CD4-positive, alpha-beta T cell (primary cell): ENCODE measurements at regions not wholly inside any gene's neighbourhood (a gene's known extent, or its start where the extent isn't known, plus 50 kb on each side); places are given as distances from the start of the nearest gene placed in this dataset.

Experiments used
- ATAC-seq: fragments of 200-7000 bp; cut with Tn5 transposase; one replicate; pipeline ENCODE4 v1.10.0; 2022; ENCODE audit warnings: mild to moderate bottlenecking; ENCODE audit not compliant: poor library complexity
- CTCF ChIA-PET: fragments of 350-600 bp; sonication (Branson Sonifier 250); formaldehyde crosslinking; loops from one replicate; lab custom pipeline; 2021; ENCODE audit warnings: antibody characterized with exemption, inconsistent platforms; lab: Charles Lee
- POLR2A ChIA-PET: fragments of 350-600 bp; sonication (Branson Sonifier 250); formaldehyde crosslinking; loops from one replicate; lab custom pipeline; 2021; ENCODE audit warnings: antibody characterized with exemption, inconsistent platforms; lab: Charles Lee
- DNase-seq, 14 experiments: peaks; one replicate each; pipeline ENCODE4 v3.0.0-alpha.2; 2013 to 2020; ENCODE audit warnings: mixed read lengths in 2 of 14
- H3K27ac ChIP-seq, 2 donors: one replicate each; pipeline versions ENCODE4 v1.5.1 to v1.7.0; 2013; ENCODE audit warnings: low read length in 2 of 2, low read depth in 1 of 2, mild to moderate bottlenecking in 1 of 2
- H3K27me3 ChIP-seq, 2 experiments: 1 replicate in 1 of 2; 2 replicates in 1 of 2; pipeline versions ENCODE4 v1.6.1 to v1.7.0; 2013; ENCODE audit warnings: low read length in 2 of 2, control low read depth in 1 of 2, mild to moderate bottlenecking in 1 of 2, moderate library complexity in 1 of 2; ENCODE audit not compliant: insufficient read depth in 2 of 2, control insufficient read depth in 1 of 2
- H3K36me3 ChIP-seq: one replicate; pipeline ENCODE4 v1.6.1; 2013; ENCODE audit warnings: low read length, control low read depth; ENCODE audit not compliant: insufficient read depth
- H3K4me1 ChIP-seq: one replicate; pipeline ENCODE4 v1.6.1; 2013; ENCODE audit warnings: low read length, control low read depth; ENCODE audit not compliant: insufficient read depth
- H3K4me3 ChIP-seq: one replicate; pipeline ENCODE4 v1.5.1; 2013; ENCODE audit warnings: mild to moderate bottlenecking, low read length, moderate library complexity
- H3K9me3 ChIP-seq, 2 experiments: 1 replicate in 1 of 2; 2 replicates in 1 of 2; pipeline versions ENCODE4 v1.6.1 to v1.7.0; 2013; ENCODE audit warnings: low read length in 2 of 2, mild to moderate bottlenecking in 2 of 2, control low read depth in 1 of 2, moderate library complexity in 1 of 2; ENCODE audit not compliant: control insufficient read depth in 1 of 2, insufficient read depth in 1 of 2
- H3K27ac Mint-ChIP-seq: one replicate; pipeline ENCODE4 v1.8.0; 2020; ENCODE audit warnings: mixed read lengths
- H3K27me3 Mint-ChIP-seq: one replicate; pipeline ENCODE4 v1.8.0; 2021; ENCODE audit warnings: mixed read lengths
- H3K36me3 Mint-ChIP-seq: one replicate; pipeline ENCODE4 v1.8.0; 2021; ENCODE audit warnings: low read depth, mixed read lengths
- H3K4me1 Mint-ChIP-seq: one replicate; pipeline ENCODE4 v1.8.0; 2021; ENCODE audit warnings: low read depth, mixed read lengths
- H3K4me3 Mint-ChIP-seq: one replicate; pipeline ENCODE4 v1.8.0; 2020; ENCODE audit warnings: mild to moderate bottlenecking, mixed read lengths
- H3K9me3 Mint-ChIP-seq: one replicate; pipeline ENCODE4 v1.8.0; 2020; ENCODE audit warnings: mixed read lengths
- CTCF ChIP-seq: fragments of 200-600 bp; IDR thresholded peaks from one replicate; pipeline ENCODE4 v1.8.0; 2022; ENCODE audit warnings: antibody characterized with exemption, mild to moderate bottlenecking
- intact Hi-C, 2 experiments: fragments of 100-400 bp; cut with DNase I in 1 of 2; cut with micrococcal nuclease in 1 of 2; formaldehyde crosslinking; loops; one replicate each; pipeline versions ENCODE4 v1.15.1 to v1.9.0; 2023 to 2025; cut with DNase I, micrococcal nuclease

GRCh38 chr1:72412286-72412685 is 129.9 kb upstream of the NEGR1 start:
- H3K27me3 Mint-ChIP-seq = no peaks in the 10 kb centered on the region
- Histone ChIP-seq H3K4me1 (no peaks in the 10 kb centered on the region), H3K36me3 (no peaks in the 10 kb centered on the region), H3K4me3 (no peak overlapping the region), H3K9me3 (no peaks in the 10 kb centered on the region), H3K27me3 (no peaks in the 10 kb centered on the region), H3K27ac (no peak overlapping the region)
- no peak for ATAC-seq
- no peak for TF ChIP-seq CTCF
- no peaks in the 10 kb centered on the region for H3K9me3 Mint-ChIP-seq
- H3K36me3 Mint-ChIP-seq = no peaks in the 10 kb centered on the region
- no peak overlapping the region for H3K27ac Mint-ChIP-seq
- no peak overlapping the region for H3K4me3 Mint-ChIP-seq
- H3K4me1 Mint-ChIP-seq = no peaks in the 10 kb centered on the region
- ChIA-PET CTCF (interaction anchor here (0.7 kb wide), 1 partner anchor 9 kb away, joined by 4 read pairs; no protein-coding TSS in a partner anchor), POLR2A (no interaction called here)
- intact Hi-C loops = no loop called here
- no peak for DNase-seq

GRCh38 chr1:72399807-72400206 is 117.5 kb upstream of the NEGR1 start:
- H3K4me3 Mint-ChIP-seq = no peak overlapping the region

GRCh38 chr1:72397786-72398185 is 115.4 kb upstream of the NEGR1 start:
- no peak for TF ChIP-seq CTCF
- DNase-seq = no peak
- H3K9me3 Mint-ChIP-seq = peaks cover 2% of the 10 kb centered on the region

More at GRCh38 chr1:72399807-72400206, 117.5 kb upstream of the NEGR1 start:
- no peak overlapping the region for H3K27ac ChIP-seq
- H3K36me3 Mint-ChIP-seq = no peaks in the 10 kb centered on the region
- no peaks in the 10 kb centered on the region for H3K27me3 Mint-ChIP-seq
- intact Hi-C loops = no loop called here
- no peak for TF ChIP-seq CTCF
- H3K9me3 ChIP-seq = peaks cover 0 to 4% of the 10 kb centered on the region in 2 experiments
- H3K4me1 ChIP-seq = no peaks in the 10 kb centered on the region
- no peak overlapping the region for H3K4me3 ChIP-seq
- DNase-seq = no peak
- H3K9me3 Mint-ChIP-seq = peaks cover 2% of the 10 kb centered on the region
- ChIA-PET POLR2A (no interaction called here), CTCF (no interaction called here)
- no peaks in the 10 kb centered on the region for H3K4me1 Mint-ChIP-seq
- no peak for ATAC-seq
- H3K27ac Mint-ChIP-seq = no peak overlapping the region
- H3K36me3 ChIP-seq = no peaks in the 10 kb centered on the region
- no peaks in the 10 kb centered on the region for H3K27me3 ChIP-seq

More at GRCh38 chr1:72397786-72398185, 115.4 kb upstream of the NEGR1 start:
- H3K36me3 ChIP-seq = no peaks in the 10 kb centered on the region
- no peaks in the 10 kb centered on the region for H3K27me3 ChIP-seq
- no peaks in the 10 kb centered on the region for H3K4me1 ChIP-seq
- Mint-ChIP-seq H3K27me3 (no peaks in the 10 kb centered on the region), H3K4me3 (no peak overlapping the region), H3K36me3 (no peaks in the 10 kb centered on the region), H3K4me1 (no peaks in the 10 kb centered on the region), H3K27ac (no peak overlapping the region)
- ATAC-seq = no peak
- ChIA-PET CTCF (no interaction called here), POLR2A (no interaction called here)
- no peak overlapping the region for H3K4me3 ChIP-seq
- H3K9me3 ChIP-seq = no peaks in the 10 kb centered on the region
- intact Hi-C loops = no loop called here
- no peak overlapping the region for H3K27ac ChIP-seq
